KMS-11 (cell line): ENCODE measurements at regions not wholly inside any gene's neighbourhood (a gene's known extent, or its start where the extent isn't known, plus 50 kb on each side); places are given as distances from the start of the nearest gene placed in this dataset.

Experiments used
- H2AFZ ChIP-seq: fragments of 200-600 bp; sonication (generic); 2 replicates; pipeline ENCODE4 v1.6.1; 2016; ENCODE audit warnings: antibody characterized with exemption, mixed run types, low read depth
- H3K27ac ChIP-seq: fragments of 200-600 bp; sonication (generic); 2 replicates; pipeline ENCODE4 v1.6.1; 2016; ENCODE audit warnings: mild to moderate bottlenecking, mixed run types
- H3K27me3 ChIP-seq: fragments of 200-600 bp; sonication (generic); 2 replicates; pipeline ENCODE4 v1.6.1; 2017; ENCODE audit warnings: mild to moderate bottlenecking, low read depth, mixed run types, moderate library complexity; ENCODE audit not compliant: insufficient read depth
- H3K36me3 ChIP-seq: fragments of 200-600 bp; sonication (generic); 2 replicates; pipeline ENCODE4 v1.6.1; 2017; ENCODE audit warnings: mild to moderate bottlenecking, mixed run types; ENCODE audit not compliant: insufficient read depth
- H3K4me1 ChIP-seq: fragments of 200-600 bp; sonication (generic); 2 replicates; pipeline ENCODE4 v1.6.1; 2016; ENCODE audit warnings: mild to moderate bottlenecking, low read depth, mixed run types; ENCODE audit not compliant: poor library complexity, severe bottlenecking
- H3K4me2 ChIP-seq: fragments of 200-600 bp; sonication (generic); 2 replicates; pipeline ENCODE4 v1.7.0; 2016; ENCODE audit warnings: mild to moderate bottlenecking, mixed run types
- H3K4me3 ChIP-seq: fragments of 200-600 bp; sonication (generic); IDR thresholded peaks from 2 replicates; pipeline ENCODE4 v1.6.1; 2017; ENCODE audit warnings: low read depth, low read length, mixed read lengths; ENCODE audit not compliant: insufficient read depth
- H3K79me2 ChIP-seq: fragments of 200-600 bp; sonication (generic); 2 replicates; pipeline ENCODE4 v1.6.1; 2016; ENCODE audit warnings: low read depth, mixed run types; ENCODE audit not compliant: insufficient read depth
- H3K9ac ChIP-seq: fragments of 200-600 bp; sonication (generic); 2 replicates; pipeline ENCODE4 v1.6.1; 2016; ENCODE audit warnings: mild to moderate bottlenecking, mixed run types
- H4K20me1 ChIP-seq: fragments of 200-600 bp; sonication (generic); 2 replicates; pipeline ENCODE4 v1.6.1; 2016; ENCODE audit warnings: mild to moderate bottlenecking, mixed run types; ENCODE audit not compliant: insufficient read depth
- TF ChIP-seq, protein P1 (sequence below): fragments of 200-600 bp; sonication (generic); conservative IDR thresholded peaks from 2 replicates; pipeline ENCODE4 v1.6.1; 2017; ENCODE audit warnings: low read depth, mild to moderate bottlenecking, antibody characterized with exemption, low read length, moderate library complexity, mixed read lengths

DNA sequence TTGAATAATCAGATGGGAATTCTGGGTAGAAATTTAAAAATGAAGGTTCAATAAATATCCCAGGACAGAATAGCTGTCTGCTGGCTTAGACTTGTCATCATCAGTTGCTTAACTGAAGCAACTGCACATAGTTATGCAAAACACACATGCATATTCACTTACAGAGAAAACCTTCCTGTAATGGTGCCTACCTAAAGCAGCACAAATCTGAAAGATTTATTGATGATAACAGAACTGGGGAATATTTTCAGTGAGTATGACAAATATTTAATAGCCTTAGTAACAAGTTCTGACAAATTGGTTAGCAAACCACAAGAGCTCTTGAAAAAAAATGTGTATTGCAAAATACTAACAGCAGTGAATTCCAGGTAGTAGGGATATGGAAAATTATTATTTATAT, 606.8 kb upstream of the BOD1L1 start:
- H3K36me3 ChIP-seq = no peaks in the 10 kb centered on the region
- H3K27ac ChIP-seq = no peak overlapping the region
- no peak overlapping the region for H2AFZ ChIP-seq
- H3K4me2 ChIP-seq = no peak overlapping the region
- H3K4me1 ChIP-seq = no peaks in the 10 kb centered on the region
- H3K27me3 ChIP-seq = no peaks in the 10 kb centered on the region
- no peaks in the 10 kb centered on the region for H3K79me2 ChIP-seq
- no peak overlapping the region for H3K4me3 ChIP-seq
- TF ChIP-seq, protein P1, sequence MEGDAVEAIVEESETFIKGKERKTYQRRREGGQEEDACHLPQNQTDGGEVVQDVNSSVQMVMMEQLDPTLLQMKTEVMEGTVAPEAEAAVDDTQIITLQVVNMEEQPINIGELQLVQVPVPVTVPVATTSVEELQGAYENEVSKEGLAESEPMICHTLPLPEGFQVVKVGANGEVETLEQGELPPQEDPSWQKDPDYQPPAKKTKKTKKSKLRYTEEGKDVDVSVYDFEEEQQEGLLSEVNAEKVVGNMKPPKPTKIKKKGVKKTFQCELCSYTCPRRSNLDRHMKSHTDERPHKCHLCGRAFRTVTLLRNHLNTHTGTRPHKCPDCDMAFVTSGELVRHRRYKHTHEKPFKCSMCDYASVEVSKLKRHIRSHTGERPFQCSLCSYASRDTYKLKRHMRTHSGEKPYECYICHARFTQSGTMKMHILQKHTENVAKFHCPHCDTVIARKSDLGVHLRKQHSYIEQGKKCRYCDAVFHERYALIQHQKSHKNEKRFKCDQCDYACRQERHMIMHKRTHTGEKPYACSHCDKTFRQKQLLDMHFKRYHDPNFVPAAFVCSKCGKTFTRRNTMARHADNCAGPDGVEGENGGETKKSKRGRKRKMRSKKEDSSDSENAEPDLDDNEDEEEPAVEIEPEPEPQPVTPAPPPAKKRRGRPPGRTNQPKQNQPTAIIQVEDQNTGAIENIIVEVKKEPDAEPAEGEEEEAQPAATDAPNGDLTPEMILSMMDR = no peak
- H4K20me1 ChIP-seq = no peaks in the 10 kb centered on the region
- no peak overlapping the region for H3K9ac ChIP-seq

DNA sequence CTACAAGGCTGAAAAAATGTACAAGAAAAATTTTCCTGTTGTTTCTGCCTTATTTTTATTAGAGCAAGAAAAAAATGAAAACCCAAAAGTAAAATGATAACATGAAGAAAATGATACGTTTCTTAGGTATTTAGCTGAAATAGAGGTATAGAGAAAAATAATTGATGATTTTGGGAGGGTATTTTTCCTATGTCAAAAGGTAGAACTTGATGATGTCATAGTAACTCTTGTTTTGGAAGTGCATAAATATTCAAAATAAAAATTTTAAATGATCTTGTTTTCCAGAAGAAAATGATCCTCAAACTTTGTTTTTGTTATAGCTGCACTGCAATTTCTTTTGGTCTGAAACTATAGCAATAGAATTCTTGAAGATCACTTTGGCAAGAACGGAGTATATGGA, 608.8 kb upstream of the BOD1L1 start:
- Histone ChIP-seq H3K4me3 (no peak overlapping the region), H3K27ac (no peak overlapping the region), H3K9ac (no peak overlapping the region), H3K27me3 (no peaks in the 10 kb centered on the region), H3K36me3 (no peaks in the 10 kb centered on the region), H3K4me1 (no peaks in the 10 kb centered on the region), H3K4me2 (no peak overlapping the region), H3K79me2 (no peaks in the 10 kb centered on the region), H4K20me1 (no peaks in the 10 kb centered on the region), H2AFZ (no peak overlapping the region)
- TF ChIP-seq, protein P1 = no peak

DNA sequence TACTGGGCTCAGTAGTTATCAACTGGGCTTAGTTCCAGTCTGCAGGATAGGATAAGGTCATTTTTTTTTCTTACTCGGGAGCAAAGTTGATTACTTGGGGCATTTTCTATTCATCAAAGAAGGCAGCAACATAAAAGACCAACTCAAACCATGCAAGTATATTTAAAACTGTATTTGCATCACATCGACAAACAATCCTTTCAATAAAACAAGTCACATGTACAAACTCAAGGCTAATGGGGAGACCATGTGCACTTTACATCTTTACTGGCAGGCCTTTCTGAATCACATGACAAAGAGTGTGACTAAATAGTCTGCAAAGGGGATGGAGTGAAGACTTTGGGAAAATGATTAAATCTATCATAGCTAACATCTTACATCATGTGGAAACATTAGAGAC, 610.4 kb upstream of the BOD1L1 start:
- TF ChIP-seq, protein P1 = no peak
- Histone ChIP-seq H3K9ac (no peak overlapping the region), H2AFZ (no peak overlapping the region), H3K4me1 (no peaks in the 10 kb centered on the region), H3K27me3 (no peaks in the 10 kb centered on the region), H3K4me2 (no peak overlapping the region), H3K27ac (no peak overlapping the region), H4K20me1 (no peaks in the 10 kb centered on the region), H3K4me3 (no peak overlapping the region), H3K79me2 (no peaks in the 10 kb centered on the region), H3K36me3 (no peaks in the 10 kb centered on the region)

DNA sequence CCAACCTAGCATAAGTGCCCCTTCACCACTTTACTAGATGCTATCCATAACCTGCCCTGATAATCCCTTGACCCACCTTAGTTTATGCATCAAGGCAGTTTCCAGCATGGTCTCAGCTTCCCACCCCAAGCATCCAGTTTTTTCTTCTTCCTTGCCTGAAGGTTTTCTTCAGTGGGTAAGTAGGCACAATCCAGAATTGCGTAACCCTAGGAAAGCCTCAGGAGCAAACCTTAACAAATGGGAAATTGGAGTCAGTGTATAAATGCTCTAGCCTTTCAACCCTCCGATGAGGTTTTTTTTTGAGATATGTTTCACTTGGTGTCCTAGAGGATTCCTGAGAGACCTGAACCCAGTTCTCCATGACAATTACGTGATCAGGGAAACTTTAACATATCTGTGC, 614.0 kb upstream of the BOD1L1 start:
- no peak overlapping the region for H3K27ac ChIP-seq
- no peak overlapping the region for H3K4me2 ChIP-seq
- H3K79me2 ChIP-seq = no peaks in the 10 kb centered on the region
- H3K9ac ChIP-seq = no peak overlapping the region
- H3K27me3 ChIP-seq = no peaks in the 10 kb centered on the region
- H3K36me3 ChIP-seq = no peaks in the 10 kb centered on the region
- no peaks in the 10 kb centered on the region for H3K4me1 ChIP-seq
- H2AFZ ChIP-seq = no peak overlapping the region
- H3K4me3 ChIP-seq = no peak overlapping the region
- TF ChIP-seq, protein P1 = no peak
- H4K20me1 ChIP-seq = no peaks in the 10 kb centered on the region

DNA sequence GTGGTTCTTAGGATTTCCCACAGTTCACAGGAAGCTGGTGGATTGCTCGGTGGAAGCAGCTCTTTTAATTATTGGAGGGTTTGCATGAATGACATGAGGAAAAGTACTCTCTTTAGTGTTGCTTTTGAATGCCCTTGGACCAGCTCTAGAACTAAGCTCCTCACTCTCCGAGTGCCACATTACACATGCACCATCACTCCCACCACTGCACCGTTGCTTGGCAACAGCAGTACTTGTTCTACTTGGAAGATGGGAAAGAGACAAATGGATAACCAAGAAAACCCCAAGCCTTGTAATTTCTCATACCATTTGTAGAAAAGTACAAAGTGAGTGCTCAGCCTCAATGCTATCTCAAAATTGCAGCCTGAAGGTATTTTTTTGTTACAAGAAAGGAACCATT, 620.2 kb upstream of the BOD1L1 start:
- Histone ChIP-seq H3K4me1 (no peaks in the 10 kb centered on the region), H4K20me1 (no peaks in the 10 kb centered on the region), H2AFZ (no peak overlapping the region), H3K9ac (no peak overlapping the region), H3K27me3 (no peaks in the 10 kb centered on the region), H3K36me3 (no peaks in the 10 kb centered on the region), H3K4me2 (no peak overlapping the region), H3K27ac (no peak overlapping the region), H3K4me3 (no peak overlapping the region), H3K79me2 (no peaks in the 10 kb centered on the region)
- TF ChIP-seq, protein P1 = no peak
